B cell (primary cell): ENCODE measurements at regions not wholly inside any gene's neighbourhood (a gene's known extent, or its start where the extent isn't known, plus 50 kb on each side); places are given as distances from the start of the nearest gene placed in this dataset.
"Not testable (repeated sequence)": the region's sequence is repeated elsewhere in the genome, so short reads cannot be mapped to it uniquely, and the experiment has no call there.

Experiments
- CTCF ChIP-seq: fragments of 200-600 bp; IDR thresholded peaks from one replicate; pipeline ENCODE4 v1.8.0; 2022; ENCODE audit warnings: antibody characterized with exemption, mild to moderate bottlenecking
- EZH2 ChIP-seq: IDR thresholded peaks from 2 replicates; pipeline ENCODE4 v1.6.1; 2012; ENCODE audit warnings: borderline replicate concordance, low read depth, mild to moderate bottlenecking, moderate library complexity, low read length; ENCODE audit not compliant: insufficient read depth, poor library complexity, severe bottlenecking

- not testable (repeated sequence) for TF ChIP-seq CTCF, EZH2
Observed at GRCh38 chr14:35947983-35948382, 121.8 kb downstream of the BRMS1L start.
